MM.1S (cell line): ENCODE measurements at regions not wholly inside any gene's neighbourhood (a gene's known extent, or its start where the extent isn't known, plus 50 kb on each side); places are given as distances from the start of the nearest gene placed in this dataset.

ENCODE experiments used
- CTCF ChIP-seq: fragments of 300-600 bp; sonication (generic); IDR thresholded peaks from 2 replicates; pipeline ENCODE4 v1.5.1; 2016; ENCODE audit warnings: antibody characterized with exemption, low read length, mixed read lengths
- EZH2 ChIP-seq: fragments of 300-600 bp; sonication (generic); optimal IDR thresholded peaks from 2 replicates; pipeline ENCODE3; 2017; ENCODE audit warnings: low read depth, mild to moderate bottlenecking, antibody characterized with exemption, low read length, mixed read lengths
- EZH2phosphoT487 ChIP-seq: fragments of 300-600 bp; sonication (generic); IDR thresholded peaks from 2 replicates; pipeline ENCODE4 v1.6.1; 2018; ENCODE audit warnings: antibody characterized with exemption, low read length

GRCh38 chr14:27917896-27918295 lies 848.7 kb upstream of the FOXG1 start:
- no peak for TF ChIP-seq CTCF
- no peak for TF ChIP-seq EZH2
- TF ChIP-seq EZH2phosphoT487: no peak
